HFF-Myc (cell line): ENCODE measurements at regions not wholly inside any gene's neighbourhood (a gene's known extent, or its start where the extent isn't known, plus 50 kb on each side); places are given as distances from the start of the nearest gene placed in this dataset.

ENCODE experiments used
- DNase-seq: peaks from one replicate; pipeline ENCODE4 v3.0.0-alpha.2; 2011; ENCODE audit warnings: low read depth; ENCODE audit errors: extremely low read depth
- H3K4me3 ChIP-seq: replicated peaks from 2 replicates; pipeline ENCODE4 v1.5.1; 2011; ENCODE audit warnings: low read depth, mild to moderate bottlenecking, control low read depth, low read length
- TF ChIP-seq, protein P1 (sequence below): IDR thresholded peaks from 2 replicates; pipeline ENCODE4 v1.5.1; 2012; ENCODE audit warnings: mild to moderate bottlenecking, low read depth, low read length, control low read depth; ENCODE audit errors: missing control alignments

DNA sequence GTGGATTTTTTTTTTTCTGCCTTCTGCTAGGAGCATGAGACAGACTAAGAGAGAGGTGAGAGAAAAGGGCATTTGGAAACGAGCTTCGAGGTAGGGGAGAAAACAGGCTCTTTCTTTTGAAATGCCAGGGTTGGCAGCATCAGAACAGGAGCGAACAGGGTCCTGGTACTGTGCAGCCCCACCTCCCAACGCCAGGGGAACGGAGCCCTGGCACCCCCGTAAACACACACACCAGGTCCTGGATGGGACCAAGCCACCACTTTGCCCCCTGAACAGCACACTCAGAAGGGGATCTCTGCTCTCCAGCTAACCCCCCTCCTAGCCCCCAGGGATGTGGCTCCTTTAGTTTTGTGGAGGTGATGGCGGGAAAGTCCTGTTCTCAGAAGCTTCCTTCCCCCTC, 127.1 kb downstream of the CTTN start:
- DNase-seq, result no peak
- TF ChIP-seq, protein P1, sequence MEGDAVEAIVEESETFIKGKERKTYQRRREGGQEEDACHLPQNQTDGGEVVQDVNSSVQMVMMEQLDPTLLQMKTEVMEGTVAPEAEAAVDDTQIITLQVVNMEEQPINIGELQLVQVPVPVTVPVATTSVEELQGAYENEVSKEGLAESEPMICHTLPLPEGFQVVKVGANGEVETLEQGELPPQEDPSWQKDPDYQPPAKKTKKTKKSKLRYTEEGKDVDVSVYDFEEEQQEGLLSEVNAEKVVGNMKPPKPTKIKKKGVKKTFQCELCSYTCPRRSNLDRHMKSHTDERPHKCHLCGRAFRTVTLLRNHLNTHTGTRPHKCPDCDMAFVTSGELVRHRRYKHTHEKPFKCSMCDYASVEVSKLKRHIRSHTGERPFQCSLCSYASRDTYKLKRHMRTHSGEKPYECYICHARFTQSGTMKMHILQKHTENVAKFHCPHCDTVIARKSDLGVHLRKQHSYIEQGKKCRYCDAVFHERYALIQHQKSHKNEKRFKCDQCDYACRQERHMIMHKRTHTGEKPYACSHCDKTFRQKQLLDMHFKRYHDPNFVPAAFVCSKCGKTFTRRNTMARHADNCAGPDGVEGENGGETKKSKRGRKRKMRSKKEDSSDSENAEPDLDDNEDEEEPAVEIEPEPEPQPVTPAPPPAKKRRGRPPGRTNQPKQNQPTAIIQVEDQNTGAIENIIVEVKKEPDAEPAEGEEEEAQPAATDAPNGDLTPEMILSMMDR, result no peak
- no peak overlapping the region for H3K4me3 ChIP-seq

DNA sequence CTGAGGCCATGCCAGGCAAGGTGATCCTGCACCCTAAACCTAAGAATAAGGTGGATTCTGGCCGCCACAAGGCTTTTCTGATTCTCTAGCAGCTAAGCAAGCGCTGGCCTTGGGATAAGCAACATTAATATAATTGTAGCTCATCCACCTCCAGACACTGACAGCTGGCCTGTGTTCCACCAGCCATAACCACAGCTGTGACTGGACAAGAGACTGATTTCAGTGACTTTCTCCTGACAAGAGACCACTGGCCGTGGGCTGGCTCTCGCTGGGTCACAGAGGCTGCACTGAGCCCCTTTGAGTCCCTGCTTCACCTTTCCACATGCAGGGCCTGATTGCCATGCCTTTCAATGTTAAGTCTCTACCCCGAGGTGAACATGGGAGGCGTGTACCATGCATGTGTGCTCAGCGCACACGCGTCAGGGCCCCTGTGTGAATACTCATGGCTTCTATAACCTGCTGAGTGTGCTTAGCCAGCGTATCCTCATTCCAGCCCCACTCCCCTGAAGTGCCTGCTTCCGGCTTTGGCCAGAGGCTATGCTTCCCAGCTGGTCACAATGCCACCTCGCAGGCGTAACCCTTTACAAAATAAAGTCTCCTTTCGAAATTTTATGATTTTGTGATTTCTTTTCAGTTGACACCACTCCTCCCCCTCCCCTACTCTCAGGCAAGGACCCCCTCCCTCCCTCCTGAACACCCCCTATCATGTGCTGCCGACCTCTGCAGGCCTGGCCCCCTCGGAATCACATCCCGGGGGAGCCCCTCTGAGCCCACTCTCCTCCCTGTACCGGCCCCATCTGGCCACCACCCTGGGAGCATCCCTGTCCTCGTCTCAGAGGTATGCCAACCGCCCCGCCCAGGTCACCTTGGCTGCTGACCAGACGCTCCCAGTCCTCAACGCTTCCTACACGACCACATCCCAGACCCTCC, 128.1 kb downstream of the CTTN start:
- DNase-seq, result no peak
- TF ChIP-seq, protein P1, result no peak
- H3K4me3 ChIP-seq, result no peak overlapping the region

DNA sequence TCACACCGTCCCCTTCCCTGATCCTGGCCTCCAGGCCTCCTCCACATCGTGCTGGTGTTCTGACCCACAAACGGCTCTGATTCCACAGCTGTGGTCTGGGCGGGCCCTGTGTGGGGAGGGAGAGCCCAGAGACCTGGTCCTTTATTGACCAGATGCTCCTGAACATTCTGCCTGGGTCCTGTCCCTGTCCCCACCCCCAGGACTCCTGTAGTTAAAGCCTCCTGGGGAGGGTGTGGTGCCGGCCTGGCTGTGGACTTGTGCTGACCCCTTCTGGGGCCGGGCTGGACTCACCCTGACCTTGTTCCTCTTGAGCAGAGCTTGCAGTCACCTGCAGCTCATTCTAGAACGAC, 128.7 kb downstream of the CTTN start:
- TF ChIP-seq, protein P1, result no peak
- no peak overlapping the region for H3K4me3 ChIP-seq
- DNase-seq, result no peak

DNA sequence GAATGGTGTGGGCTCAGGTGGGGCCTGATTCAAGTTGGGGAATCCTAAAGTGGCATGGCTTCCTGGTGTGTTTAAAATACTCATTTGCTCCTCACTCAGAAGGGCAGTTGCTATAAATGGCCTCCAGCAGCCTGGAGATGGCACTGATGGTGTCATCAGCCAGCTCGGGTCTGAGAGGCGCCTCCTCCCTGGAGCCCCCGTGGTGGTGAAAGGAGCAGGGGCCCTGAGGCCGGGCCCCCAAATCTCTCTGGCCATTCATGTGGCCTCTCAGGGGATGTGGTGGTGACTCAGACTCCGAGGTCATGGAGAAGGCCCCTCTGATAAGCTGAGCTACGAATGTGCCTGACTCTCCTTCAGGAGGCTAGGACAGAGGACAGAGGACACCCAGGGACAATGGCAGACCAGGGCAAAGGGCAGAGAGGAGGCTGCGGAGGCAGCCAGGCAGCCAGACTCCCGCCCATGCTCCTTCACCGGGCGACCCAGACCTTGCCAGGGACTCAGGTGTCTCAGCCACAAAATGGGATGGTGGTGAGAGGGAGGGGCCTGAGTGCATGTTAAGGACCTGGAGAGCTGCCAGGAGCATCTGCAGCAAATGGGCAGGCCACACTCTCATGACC, 129.2 kb downstream of the CTTN start:
- TF ChIP-seq, protein P1, result no peak
- no peak for DNase-seq
- no peak overlapping the region for H3K4me3 ChIP-seq

DNA sequence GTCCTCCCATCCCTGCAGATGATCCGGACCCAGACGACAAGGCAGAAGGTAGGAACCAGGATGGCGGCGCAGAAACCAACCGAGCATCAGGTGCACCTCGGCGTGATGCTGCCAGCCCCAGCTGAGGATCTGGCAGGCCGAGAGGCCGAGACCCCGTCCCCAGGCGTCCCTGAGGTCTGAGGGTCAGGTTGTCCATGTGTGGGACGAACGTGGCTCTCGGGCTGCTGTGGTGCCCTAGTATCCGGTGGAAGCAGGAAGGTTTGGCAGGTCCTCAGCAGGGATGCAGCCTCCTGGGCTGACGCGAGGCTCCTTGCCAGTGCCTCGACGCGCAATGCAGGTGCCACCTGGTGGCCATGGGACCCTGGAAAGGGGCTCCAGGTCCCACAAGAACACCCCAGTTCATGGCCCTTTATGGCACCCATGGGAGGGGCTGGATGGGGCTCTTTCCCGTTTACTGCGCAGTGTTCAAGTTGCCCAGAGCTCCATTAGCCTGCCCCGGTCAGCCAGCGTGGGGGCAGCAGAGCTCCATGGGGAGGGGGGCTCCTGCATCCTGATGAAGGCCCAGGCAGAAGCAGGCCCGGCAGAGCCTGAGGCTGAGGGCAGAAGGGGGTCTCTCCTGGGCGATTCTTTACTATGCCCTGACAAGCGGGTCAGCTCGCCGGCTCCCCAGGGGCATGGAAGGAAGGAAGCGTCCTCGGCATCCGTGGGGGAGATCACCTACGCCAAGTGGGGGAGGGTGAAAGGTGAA, 129.9 kb downstream of the CTTN start:
- TF ChIP-seq, protein P1, result no peak
- no peak overlapping the region for H3K4me3 ChIP-seq
- no peak for DNase-seq

DNA sequence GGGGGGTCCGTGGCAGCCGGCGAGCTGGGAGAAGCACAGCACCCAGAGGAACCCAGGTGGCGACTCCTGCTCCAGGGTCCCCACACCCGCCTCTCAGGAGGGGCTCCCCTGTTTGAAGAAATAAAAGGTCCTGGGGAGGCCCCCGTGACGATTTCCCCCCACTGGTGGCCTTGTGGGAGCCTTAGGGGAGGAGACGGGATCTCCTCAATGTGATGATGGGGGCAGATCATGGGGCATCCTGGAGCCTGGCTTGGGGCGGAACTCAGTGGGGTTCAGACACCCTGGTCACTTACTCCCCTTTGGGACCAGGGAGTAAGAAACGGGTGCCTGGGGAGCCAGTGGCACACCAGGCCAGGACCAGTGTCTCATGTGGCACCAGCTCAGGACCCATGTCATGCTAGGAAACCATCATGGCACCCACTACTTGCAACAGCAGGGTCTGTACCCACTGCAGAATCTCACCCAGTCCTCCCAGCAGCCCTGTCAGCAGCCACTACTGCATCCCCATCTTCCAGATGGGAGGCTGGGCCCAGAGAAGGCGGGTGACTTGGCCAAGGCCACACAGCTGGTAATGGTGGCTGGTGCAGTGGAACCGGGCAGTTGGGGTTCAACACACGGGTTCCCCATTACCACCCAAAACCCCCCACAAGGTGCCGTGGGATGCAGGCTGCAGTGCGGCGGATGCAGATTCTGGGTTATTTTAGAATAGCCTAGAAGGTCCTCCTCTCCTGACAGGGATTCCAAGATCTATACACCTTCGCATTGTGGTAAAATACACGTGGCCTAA, 130.7 kb downstream of the CTTN start:
- TF ChIP-seq, protein P1, result no peak
- H3K4me3 ChIP-seq, result no peak overlapping the region
- DNase-seq, result no peak
